Testis (tissue), 2 donors: ENCODE measurements at regions not wholly inside any gene's neighbourhood (a gene's known extent, or its start where the extent isn't known, plus 50 kb on each side); places are given as distances from the start of the nearest gene placed in this dataset.

ENCODE experiments used
- POLR2A ChIP-seq: fragments of 450-650 bp; IDR thresholded peaks from one replicate; pipeline ENCODE4 v1.6.1; 2017; ENCODE audit warnings: antibody characterized with exemption, mild to moderate bottlenecking, moderate library complexity
- TF ChIP-seq, protein P1 (sequence below), 3 experiments: fragments of 450-650 bp in 2 of 3; fragments of 200-600 bp in 1 of 3; sonication (generic) in 1 of 3; IDR thresholded peaks; one replicate each; pipeline ENCODE4 v1.5.1; 2016 to 2019; ENCODE audit warnings: antibody characterized with exemption in 3 of 3, mild to moderate bottlenecking in 2 of 3, moderate library complexity in 1 of 3

DNA sequence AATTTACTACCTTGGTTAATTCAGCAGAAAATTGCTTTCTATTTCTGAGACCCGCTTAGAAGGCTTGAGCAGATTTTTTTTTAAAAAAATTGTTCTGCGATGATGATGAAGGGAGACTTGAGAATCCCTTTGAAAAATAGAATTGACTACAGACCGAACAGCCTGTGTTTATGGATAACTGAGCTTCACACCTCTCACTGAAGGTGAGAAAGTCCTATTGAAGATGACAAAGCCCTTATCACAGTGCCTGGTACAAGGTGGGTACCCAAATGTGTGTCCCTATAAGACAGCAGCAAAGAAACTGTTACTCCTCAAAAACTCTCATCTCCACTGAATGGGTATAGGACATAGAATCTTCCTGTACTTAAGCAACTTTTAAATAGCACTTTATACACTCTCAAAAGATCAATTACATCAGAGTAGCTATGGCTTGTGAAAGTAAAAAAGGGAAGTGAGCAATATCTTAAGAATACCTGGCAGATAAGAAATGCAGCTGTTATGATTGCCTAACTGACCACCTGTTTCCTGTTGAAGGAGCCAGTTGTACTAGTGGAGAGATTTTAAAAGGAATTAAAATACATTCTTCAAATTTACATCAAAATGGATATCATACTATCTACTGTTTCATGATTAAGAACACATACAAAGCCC lies 419.7 kb downstream of the CHSY3 start:
- TF ChIP-seq, protein P1, sequence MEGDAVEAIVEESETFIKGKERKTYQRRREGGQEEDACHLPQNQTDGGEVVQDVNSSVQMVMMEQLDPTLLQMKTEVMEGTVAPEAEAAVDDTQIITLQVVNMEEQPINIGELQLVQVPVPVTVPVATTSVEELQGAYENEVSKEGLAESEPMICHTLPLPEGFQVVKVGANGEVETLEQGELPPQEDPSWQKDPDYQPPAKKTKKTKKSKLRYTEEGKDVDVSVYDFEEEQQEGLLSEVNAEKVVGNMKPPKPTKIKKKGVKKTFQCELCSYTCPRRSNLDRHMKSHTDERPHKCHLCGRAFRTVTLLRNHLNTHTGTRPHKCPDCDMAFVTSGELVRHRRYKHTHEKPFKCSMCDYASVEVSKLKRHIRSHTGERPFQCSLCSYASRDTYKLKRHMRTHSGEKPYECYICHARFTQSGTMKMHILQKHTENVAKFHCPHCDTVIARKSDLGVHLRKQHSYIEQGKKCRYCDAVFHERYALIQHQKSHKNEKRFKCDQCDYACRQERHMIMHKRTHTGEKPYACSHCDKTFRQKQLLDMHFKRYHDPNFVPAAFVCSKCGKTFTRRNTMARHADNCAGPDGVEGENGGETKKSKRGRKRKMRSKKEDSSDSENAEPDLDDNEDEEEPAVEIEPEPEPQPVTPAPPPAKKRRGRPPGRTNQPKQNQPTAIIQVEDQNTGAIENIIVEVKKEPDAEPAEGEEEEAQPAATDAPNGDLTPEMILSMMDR (IDR thresholded peaks at IDR 0.05) = no peak
- TF ChIP-seq POLR2A = no peak
